GM19397 (cell line): ENCODE measurements at regions not wholly inside any gene's neighbourhood (a gene's known extent, or its start where the extent isn't known, plus 50 kb on each side); places are given as distances from the start of the nearest gene placed in this dataset.
"Not testable (repeated sequence)": the region's sequence is repeated elsewhere in the genome, so short reads cannot be mapped to it uniquely, and the experiment has no call there.

Experiments used
- ATAC-seq: cut with Tn5 transposase; IDR thresholded peaks from one replicate; pipeline ENCODE4 v1.9.1; 2021; ENCODE audit warnings: mild to moderate bottlenecking, moderate library complexity; ENCODE audit not compliant: unreplicated experiment

DNA sequence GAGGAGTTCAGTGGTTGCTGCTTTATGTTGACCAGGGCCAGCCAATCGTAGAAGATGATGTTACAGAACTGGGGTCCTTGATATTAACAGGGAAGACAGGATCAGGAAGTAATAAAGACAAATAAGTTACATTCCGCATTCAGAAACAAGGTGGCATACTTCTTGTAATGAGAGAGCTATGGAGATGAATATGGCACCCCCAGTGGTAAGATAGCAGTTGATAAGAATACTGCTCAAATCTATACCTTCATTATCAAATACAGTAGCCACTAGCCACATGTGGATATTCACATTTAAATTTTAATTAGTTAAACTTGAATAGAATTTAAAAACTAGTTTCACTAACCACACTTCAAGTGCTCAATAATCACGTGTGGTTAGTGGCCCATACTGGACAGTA lies 290.4 kb upstream of the RBMS1 start:
- ATAC-seq: no peak

DNA sequence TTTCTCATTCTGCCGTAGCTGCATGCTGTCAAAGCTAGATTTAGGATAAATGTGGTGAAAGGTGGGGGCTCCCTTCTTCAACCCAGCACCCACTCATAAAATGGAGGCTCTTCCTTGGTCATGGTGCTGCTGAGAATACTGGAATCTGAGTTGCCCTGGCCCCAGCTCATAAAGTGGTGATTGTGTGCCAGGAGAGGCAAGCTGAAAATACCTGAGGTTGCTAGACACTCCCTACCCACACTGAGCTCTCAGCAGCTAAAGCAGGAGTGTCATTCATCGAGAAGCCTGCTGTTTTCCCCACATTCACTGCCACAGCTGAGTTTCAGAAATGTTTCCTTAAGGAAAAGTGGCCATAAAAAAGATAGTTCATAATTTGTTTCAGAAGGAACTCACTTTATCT lies 297.1 kb upstream of the RBMS1 start:
- no peak for ATAC-seq

DNA sequence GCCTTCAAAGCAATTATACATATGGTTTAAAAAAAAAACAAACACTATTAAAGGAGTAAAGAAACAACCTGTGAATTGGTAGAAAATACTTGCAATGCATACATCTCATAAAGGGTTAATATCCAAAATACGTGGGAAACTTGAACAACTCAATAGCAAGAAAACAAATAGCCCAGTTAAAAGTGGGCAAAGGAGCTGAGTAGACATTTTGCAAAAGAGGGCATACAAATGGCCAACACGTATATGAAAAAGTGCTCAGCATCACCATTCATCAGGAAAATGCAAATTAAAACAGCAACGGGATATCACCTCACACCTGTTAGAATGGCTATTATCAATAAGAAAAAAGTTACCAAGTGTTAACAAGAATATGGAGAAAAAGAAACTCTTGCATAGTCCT lies 298.3 kb upstream of the RBMS1 start:
- ATAC-seq: no peak

DNA sequence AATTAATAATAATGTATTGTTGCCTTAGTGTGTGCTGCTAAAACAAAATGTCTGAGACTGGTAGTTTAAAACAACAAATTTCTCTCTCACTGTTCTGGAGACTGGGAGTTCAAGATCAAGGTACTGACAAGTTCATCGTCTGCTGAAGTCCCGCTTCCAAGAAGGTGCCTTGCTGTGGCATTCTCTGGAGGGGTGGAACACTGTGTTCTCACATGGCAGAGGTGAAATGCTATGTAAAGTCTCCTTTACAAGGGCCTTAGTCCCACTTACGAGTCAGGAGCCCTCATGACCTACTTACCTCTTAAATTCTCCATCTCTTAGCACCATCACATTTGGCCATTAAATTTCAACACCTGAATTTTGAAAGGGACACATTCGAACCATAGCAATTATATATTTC lies 299.2 kb upstream of the RBMS1 start:
- no peak for ATAC-seq

DNA sequence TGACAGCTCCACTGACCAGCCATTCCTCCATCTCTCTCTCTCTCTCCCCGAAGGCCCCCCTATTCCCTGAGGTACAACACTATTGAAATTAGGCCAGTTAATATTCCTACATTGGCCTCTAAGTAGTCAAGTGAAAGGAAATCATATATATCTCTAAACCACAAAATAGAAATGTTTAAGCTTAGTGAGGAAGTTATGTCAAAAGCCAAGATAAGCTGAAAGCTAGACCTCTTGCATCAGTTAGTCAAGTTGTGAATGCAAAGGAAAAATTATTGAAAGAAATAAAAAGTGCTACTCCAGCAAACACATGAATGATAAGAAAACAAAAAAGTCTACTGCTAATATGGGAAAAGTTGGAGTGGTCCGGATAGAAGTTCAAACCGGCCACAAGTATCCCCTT lies 301.3 kb upstream of the RBMS1 start:
- ATAC-seq: no peak

DNA sequence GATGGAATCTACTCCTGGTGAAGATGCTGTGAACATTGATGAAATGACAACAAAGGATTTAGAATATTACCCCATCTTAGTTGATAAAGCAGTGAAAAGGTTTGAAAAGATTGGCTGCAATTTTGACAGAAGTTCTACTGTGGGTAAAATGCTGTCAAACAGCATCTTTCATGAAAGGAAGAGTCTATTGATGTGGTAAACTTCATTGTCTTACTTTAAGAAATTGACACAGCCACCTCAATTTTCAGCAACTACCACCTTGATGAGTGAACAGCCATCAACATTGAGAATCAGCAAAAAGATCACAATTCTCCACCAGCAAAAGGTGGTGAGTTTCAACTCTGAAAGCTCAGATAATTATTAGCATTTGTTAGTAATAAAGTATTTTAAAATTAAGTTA lies 310.3 kb upstream of the RBMS1 start:
- no peak for ATAC-seq

DNA sequence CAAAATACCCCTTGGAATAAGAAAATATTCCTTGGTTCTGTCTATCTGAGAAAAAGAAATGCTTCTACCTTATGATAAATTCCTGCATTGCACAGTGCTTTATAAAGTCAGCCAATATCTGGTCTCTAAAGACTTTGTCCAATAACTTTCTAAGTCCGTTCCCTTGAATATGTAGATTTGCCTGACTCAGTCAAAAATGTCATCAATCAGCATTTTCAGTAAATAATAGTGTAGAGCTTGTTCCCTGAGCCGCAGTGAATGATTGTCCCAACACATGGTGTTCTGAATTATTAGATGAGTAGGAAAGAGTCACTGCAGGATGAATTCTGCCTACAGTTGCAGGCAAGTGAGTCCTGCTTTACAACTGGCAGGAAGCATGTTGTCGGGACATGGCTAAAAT lies 316.8 kb upstream of the RBMS1 start:
- no peak for ATAC-seq

DNA sequence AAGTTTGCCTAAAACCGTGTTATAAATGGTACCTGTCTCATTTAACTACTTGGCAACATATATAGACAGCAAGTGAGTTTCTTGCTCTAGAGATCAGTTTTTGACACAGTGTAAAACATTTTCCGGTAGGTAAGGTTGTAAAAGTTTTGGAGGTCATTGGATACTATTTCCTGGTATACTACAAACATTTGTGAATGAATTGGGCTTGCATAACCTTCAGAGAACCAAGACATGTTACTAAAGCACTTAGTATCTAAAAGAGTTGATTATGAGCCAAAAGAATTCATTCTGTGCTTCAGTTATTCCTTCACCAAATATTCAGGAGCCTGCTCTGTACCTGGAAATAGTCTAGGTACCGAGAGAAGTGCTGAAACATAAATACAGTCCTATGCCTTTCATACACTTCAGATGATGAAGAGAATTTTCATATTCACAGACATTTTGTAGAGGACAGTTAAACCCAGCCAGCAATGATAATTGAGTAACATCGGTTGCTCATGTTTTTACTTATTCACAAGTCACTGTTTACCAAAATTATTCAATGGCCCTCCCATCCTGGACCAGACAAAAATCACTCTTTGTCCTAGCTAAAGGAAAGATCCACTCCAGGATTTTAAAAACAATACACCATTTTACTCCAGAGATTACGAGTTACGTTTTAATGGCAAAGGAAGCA lies 319.4 kb upstream of the RBMS1 start:
- no peak for ATAC-seq

DNA sequence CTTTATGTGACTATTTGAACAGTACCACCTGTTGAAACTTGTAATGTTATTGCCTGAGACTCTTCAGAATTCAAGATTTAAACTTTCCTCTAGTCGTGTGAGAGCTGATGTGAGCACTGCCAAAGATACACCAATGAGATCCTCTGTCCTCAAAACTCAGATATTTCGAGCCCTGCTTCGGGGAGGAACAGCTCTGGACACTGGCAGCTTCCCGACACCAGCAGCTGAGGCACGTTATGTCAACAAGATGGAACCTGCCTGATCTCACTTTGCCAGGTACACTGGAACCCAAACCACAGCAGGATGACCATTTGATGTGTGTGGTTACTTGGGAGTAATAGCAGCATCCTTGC lies 319.9 kb upstream of the RBMS1 start:
- ATAC-seq: no peak

DNA sequence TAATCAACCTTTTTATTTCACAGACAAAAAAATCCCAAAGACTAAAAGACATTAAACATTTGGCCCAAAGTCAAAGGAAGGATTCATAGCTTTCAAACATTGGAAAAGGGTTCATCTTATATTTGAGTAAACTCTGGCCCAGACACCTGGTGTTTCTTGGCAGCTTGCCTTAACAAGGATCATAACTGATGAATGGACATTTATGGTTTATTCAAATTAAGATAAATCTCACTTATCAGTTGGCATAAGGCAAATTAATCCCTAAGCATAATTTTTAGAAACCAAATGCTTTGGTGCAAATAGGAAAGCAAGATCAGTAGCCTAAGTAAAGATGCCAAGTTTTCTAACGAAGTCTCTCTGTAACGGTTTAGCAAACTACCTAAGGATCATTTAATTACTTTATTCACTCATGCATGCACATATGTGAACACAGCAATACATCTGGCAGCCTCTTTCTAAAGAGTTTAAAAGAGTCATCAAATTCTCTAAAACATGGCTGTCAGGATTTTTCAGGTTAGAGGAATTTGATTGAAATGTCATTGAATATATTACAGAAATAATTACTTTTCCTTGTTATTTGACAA lies 323.4 kb upstream of the RBMS1 start:
- ATAC-seq: no peak

DNA sequence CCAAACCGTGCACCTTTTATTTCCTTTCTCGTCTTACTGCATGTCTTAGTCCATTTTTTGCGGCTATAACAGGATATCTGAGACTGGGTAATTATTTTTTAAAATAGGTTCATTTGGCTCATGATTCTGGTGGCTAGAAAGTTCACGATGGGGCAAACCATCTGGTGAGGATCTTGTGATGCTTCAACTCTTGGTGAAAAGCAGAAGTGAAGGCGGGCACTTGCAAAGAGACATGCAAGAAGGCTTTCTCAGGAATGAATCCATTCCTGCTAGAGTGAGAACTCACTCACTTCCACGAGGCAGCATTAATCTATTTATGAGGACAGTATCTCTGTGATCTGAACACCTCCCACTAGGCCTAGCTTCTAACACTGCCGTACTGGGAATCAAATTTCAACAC lies 327.1 kb upstream of the RBMS1 start:
- ATAC-seq: no peak

DNA sequence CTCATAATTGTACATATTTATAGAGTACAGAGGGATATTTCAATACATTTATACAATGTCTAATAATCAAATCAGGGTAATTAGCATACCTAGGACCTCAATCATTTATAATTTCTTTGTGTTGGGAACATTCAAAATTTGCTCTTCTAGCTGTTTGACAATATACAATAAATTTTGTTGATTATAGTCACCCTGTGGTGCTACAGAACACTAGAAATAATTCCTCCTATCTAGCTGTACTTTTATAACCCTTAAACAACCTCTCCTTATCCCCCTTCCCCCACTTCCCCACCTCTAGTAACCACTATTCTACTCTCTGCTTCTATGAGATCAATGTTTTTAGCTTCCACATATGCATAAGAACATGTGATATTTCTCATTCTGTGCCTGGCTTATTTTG lies 328.4 kb upstream of the RBMS1 start:
- ATAC-seq: no peak

DNA sequence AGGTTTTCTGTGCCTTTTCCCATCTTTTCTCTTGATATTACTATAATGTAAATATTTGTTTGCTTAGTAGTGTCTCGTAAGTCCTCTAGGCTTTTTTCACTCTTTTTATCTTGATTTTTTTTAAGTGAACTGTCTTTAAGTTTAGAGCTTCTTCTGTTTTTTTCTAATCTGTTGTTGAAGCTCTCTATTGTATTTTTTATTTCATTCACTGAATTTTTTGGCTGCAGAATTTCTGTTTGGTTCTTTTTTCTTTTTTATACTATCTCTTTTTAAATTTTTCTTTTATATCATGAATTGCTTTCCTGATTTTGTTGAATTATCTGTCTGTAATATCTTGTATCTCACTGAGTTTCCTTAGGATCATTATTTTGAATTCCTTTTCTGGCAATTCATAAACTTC lies 331.8 kb upstream of the RBMS1 start:
- no peak for ATAC-seq

DNA sequence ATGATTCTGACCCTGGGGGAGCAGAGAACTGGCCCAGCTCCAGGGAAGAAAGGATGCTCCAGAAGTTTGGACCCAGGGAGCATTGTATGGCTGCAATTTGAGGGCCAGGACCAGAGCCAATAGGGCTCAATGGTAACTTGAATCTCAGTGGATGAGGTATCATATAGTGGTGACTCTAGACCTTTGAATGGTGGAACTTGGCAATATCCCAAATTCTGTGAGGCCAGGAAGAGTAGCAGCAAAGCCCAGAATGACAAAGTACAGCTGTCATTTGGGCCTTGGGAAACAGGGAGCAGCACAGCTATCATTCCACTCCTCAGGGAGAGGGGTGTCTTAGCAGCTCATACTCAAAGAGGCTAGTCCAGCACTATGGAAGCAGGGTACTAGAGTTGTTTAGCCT lies 332.9 kb upstream of the RBMS1 start:
- ATAC-seq: no peak

DNA sequence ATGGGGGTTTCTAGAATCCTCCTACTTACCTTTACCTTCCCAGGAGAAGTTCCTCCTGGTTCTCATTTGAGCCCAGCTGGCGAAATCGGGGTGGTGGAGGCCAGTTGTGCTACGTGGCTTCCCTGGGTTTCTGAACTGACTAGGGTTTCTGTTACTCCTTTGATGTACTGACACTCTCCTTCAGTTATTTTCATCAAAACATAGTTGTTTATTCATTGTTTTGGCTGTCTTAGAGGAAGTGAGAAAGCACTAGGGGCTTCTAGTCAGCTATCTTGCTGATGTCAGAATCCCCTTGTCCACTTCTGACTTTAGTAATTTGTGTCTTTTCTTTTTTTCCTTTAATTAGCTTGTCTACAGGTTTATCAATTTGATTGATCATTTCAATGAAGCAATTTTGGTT lies 332.2 kb upstream of the TANK start:
- ATAC-seq: no peak

DNA sequence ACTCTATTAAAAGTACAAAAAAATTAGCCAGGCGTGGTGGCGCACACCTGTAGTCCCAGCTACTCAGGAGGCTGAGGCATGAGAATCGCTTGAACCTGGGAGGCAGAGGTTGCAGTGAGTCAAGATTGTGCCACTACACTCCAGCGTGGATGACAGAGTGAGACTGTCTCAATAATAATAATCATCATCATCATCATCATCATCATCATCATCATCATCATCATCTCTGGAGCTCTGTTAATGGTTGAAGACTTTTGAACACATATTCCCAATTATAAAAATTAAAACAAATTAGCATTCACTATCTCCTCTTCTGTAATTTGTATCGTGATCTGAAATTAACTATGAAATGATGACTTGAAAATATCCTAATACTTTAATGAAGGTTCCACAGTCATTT lies 327.8 kb upstream of the TANK start:
- ATAC-seq: not testable (repeated sequence)

DNA sequence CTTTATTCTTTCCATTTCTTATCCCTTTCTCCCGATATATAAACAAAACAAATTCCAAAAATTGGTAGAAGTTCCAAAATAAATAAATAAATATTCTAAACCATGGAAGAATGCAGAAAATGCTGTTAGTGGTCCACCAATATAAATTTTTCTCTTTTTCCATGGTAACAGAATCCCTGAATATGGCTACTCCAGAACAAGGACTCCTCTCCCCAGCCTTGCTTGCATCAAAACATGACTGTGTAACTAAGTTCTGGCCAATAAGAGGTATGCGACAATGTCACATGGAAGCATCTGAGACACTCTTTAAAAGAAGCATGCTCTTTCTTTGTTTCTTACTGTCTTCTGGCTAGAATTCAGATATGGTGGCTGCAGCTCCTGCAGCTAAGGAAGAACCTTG lies 325.1 kb upstream of the TANK start:
- ATAC-seq: no peak

DNA sequence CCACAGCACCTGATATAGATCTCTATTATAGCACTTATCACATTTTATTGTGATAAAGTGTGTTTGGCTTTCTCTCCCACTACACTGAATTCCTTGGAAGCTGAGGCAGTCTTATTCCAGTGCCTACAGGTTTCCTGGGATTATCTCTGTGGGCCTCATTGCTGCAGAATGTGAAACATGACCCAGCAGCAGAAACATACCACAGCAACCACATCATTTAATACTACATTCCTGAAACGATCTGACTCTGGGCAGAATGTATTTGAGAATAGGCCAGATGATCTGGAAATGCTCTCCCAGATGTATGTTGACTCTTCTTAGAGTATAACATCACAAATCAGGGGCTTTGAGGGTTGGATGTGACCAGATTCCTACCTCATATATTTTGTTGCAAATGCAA lies 323.5 kb upstream of the TANK start:
- no peak for ATAC-seq

DNA sequence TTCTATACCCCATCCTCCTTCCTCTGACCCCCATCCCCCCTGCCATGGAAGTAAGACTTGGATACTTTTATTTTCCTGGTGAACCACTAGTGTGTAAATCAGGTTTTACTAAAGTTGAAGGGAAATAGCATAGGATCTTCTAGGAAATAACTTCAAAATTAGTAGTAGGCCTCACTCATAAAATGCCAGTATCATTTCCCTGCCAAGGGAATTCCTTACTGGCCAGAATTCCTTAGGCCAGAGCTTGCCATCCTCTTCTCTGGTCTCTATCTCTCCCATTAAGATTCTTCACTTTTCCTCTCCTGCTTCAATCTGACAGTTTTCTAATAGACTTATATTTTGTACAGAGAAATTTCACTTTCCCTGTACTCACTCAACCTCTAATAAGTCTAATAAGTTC lies 322.8 kb upstream of the TANK start:
- ATAC-seq: no peak

DNA sequence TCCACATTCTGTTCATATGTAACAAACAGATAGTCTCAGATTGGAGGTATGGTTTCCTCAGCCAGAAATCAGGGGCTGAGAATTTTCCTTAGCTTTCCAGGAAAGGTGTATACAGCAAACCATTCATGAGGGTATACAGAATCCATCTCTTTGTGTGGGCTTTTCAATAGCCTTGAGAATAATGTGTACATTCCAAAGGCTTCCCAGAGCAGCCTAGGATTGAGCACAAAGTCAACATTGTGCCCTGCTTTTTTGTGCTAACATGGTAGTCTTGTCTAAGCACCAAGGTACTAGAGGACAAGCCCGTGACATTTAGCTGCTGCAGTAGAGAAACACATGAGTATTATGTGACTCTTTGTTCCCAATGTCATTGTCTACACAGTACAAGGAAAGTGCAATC lies 322.1 kb upstream of the TANK start:
- ATAC-seq: no peak

DNA sequence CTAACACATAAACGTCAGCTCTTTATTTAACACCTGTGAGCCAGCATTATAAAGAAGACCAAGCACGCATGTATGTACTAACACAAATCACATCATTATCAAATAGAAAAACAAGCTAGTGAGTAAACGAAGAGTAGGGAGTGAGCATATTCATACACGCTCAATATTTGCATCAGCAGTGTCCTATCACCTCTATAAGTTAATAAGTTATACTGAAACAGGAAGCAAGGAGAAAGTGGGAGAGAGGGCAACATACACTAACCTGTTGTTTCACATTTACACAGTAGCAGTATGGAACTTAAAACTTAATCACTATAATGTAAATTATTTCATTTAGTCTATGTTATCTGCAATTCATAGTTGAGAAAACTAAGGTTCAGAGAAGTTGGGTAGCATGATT lies 321.5 kb upstream of the TANK start:
- no peak for ATAC-seq

DNA sequence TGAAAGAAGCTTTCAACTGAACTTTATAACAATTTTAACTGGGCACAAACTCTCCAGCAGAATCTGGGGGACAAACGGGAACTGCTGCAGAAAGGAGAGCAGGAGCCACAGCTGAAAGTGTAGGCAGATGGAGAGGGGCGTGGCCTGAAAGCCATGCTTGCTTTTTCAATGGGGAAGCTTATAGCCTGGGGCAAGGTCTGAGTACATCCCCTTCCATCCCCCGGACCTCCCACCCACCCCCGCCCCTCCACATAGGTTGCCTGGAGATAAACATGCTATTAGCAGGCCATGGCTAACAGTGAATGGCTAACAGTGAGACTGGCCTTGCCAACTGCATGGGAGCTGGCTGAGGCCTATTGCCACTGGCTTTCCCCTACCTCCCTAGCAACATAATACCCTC lies 317.9 kb upstream of the TANK start:
- no peak for ATAC-seq

DNA sequence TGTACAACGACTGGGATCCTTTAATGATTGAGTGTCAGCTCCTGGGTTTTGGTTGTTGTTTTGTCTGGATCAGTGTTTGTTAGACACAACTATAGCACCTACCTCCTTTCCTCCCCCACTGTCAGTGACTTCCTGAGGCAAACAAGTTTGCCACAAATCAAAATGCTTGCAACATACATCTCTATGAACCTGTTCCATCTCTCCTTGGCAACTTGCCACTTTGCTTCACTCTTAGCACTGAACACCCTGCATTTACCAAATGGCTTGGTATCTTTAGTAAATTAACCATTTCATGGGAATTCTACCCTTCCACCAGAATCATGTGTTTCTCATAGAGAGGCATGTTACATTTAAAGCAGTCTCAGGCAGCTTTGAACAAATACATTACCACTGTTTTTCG lies 301.1 kb upstream of the TANK start:
- no peak for ATAC-seq
